ENCODE measurements at regions not wholly inside any gene's neighbourhood (a gene's known extent, or its start where the extent isn't known, plus 50 kb on each side); places are given as distances from the start of the nearest gene placed in this dataset.
"Not testable (repeated sequence)": the region's sequence is repeated elsewhere in the genome, so short reads cannot be mapped to it uniquely, and the experiment has no call there.

- Mint-ChIP-seq H3K27me3 (ENCODE audit: low read depth) (no peaks in the 10 kb centered on the region), H3K4me3 (no peak overlapping the region), H3K36me3 (ENCODE audit: insufficient read depth) (no peaks in the 10 kb centered on the region), H3K4me1 (ENCODE audit: low read depth) (peaks cover 32% of the 10 kb centered on the region), H3K9me3 (peaks cover 8% of the 10 kb centered on the region)
- no peak for DNase-seq
- ATAC-seq = no peak
Measured at GRCh38 chr2:234352270-234352669, 144.6 kb downstream of the ARL4C start.

GRCh38 chr2:234351866-234352265 lies 145.0 kb downstream of the ARL4C start:
- ATAC-seq = not testable (repeated sequence)

GRCh38 chr2:234348081-234348480 lies 148.8 kb downstream of the ARL4C start:
- Mint-ChIP-seq H3K27me3 (ENCODE audit: low read depth) (no peaks in the 10 kb centered on the region), H3K9me3 (peaks cover 7% of the 10 kb centered on the region), H3K4me1 (ENCODE audit: low read depth) (peaks cover 33% of the 10 kb centered on the region), H3K36me3 (ENCODE audit: insufficient read depth) (no peaks in the 10 kb centered on the region), H3K4me3 (no peak overlapping the region)
- ATAC-seq = no peak
- no peak for DNase-seq

More at GRCh38 chr2:234351866-234352265, 145.0 kb downstream of the ARL4C start:
- H3K36me3 Mint-ChIP-seq (ENCODE audit: insufficient read depth); H3K27me3 Mint-ChIP-seq (ENCODE audit: low read depth); H3K4me3 Mint-ChIP-seq; H3K9me3 Mint-ChIP-seq; DNase-seq: not testable (repeated sequence)
- peaks cover 36% of the 10 kb centered on the region for H3K4me1 Mint-ChIP-seq (ENCODE audit: low read depth)

GRCh38 chr2:234345921-234346320 lies 151.0 kb downstream of the ARL4C start:
- ATAC-seq = no peak
- Mint-ChIP-seq H3K4me3 (no peak overlapping the region), H3K4me1 (ENCODE audit: low read depth) (peaks cover 33% of the 10 kb centered on the region), H3K27me3 (ENCODE audit: low read depth) (no peaks in the 10 kb centered on the region), H3K36me3 (ENCODE audit: insufficient read depth) (no peaks in the 10 kb centered on the region), H3K9me3 (peaks cover 3% of the 10 kb centered on the region)
- DNase-seq = no peak

- ATAC-seq (no peak), DNase-seq (no peak)
- no peaks in the 10 kb centered on the region for H3K36me3 Mint-ChIP-seq (ENCODE audit: insufficient read depth)
- H3K9me3 Mint-ChIP-seq = peaks cover 11% of the 10 kb centered on the region
- peaks cover 33% of the 10 kb centered on the region for H3K4me1 Mint-ChIP-seq (ENCODE audit: low read depth)
- no peaks in the 10 kb centered on the region for H3K27me3 Mint-ChIP-seq (ENCODE audit: low read depth)
- no peak overlapping the region for H3K4me3 Mint-ChIP-seq
Measured at GRCh38 chr2:234344012-234344411, 152.9 kb downstream of the ARL4C start.

GRCh38 chr2:234343372-234343771 lies 153.5 kb downstream of the ARL4C start:
- DNase-seq (no peak), ATAC-seq (no peak)
- Mint-ChIP-seq H3K36me3 (ENCODE audit: insufficient read depth) (no peaks in the 10 kb centered on the region), H3K27me3 (ENCODE audit: low read depth) (no peaks in the 10 kb centered on the region), H3K4me1 (ENCODE audit: low read depth) (peaks cover 29% of the 10 kb centered on the region), H3K9me3 (peaks cover 14% of the 10 kb centered on the region), H3K4me3 (no peak overlapping the region)

GRCh38 chr2:234341306-234341985 lies 155.4 kb downstream of the ARL4C start:
- H3K27me3 Mint-ChIP-seq (ENCODE audit: low read depth) = no peaks in the 10 kb centered on the region
- H3K4me3 Mint-ChIP-seq = no peak overlapping the region
- DNase-seq = no peak
- peaks cover 14% of the 10 kb centered on the region for H3K9me3 Mint-ChIP-seq
- ATAC-seq = no peak
- H3K4me1 Mint-ChIP-seq (ENCODE audit: low read depth) = peaks cover 13% of the 10 kb centered on the region
- no peaks in the 10 kb centered on the region for H3K36me3 Mint-ChIP-seq (ENCODE audit: insufficient read depth)

- Mint-ChIP-seq H3K9me3 (peaks cover 14% of the 10 kb centered on the region), H3K27me3 (ENCODE audit: low read depth) (no peaks in the 10 kb centered on the region), H3K4me1 (ENCODE audit: low read depth) (peaks cover 16% of the 10 kb centered on the region), H3K4me3 (no peak overlapping the region), H3K36me3 (ENCODE audit: insufficient read depth) (no peaks in the 10 kb centered on the region)
- ATAC-seq = no peak
- no peak for DNase-seq
Measured at GRCh38 chr2:234339501-234339900, 157.4 kb downstream of the ARL4C start.

- peaks cover 14% of the 10 kb centered on the region for H3K9me3 Mint-ChIP-seq
- no peaks in the 10 kb centered on the region for H3K36me3 Mint-ChIP-seq (ENCODE audit: insufficient read depth)
- H3K4me1 Mint-ChIP-seq (ENCODE audit: low read depth) = peaks cover 13% of the 10 kb centered on the region
- DNase-seq = no peak
- H3K4me3 Mint-ChIP-seq = no peak overlapping the region
- no peaks in the 10 kb centered on the region for H3K27me3 Mint-ChIP-seq (ENCODE audit: low read depth)
- no peak for ATAC-seq
Measured at GRCh38 chr2:234339011-234339410, 157.9 kb downstream of the ARL4C start.

- peaks cover 11% of the 10 kb centered on the region for H3K9me3 Mint-ChIP-seq
- peak overlapping the region; percentile 49 for H3K4me3 Mint-ChIP-seq
- no peaks in the 10 kb centered on the region for H3K36me3 Mint-ChIP-seq (ENCODE audit: insufficient read depth)
- H3K27me3 Mint-ChIP-seq (ENCODE audit: low read depth) = no peaks in the 10 kb centered on the region
- peak; percentile 80 to 81 for ATAC-seq
- peak; percentile 25 for DNase-seq
- peaks cover 25% of the 10 kb centered on the region for H3K4me1 Mint-ChIP-seq (ENCODE audit: low read depth)
Measured at GRCh38 chr2:234335661-234336228, 161.1 kb downstream of the ARL4C start.

- H3K4me3 Mint-ChIP-seq = no peak overlapping the region
- peaks cover 11% of the 10 kb centered on the region for H3K9me3 Mint-ChIP-seq
- no peaks in the 10 kb centered on the region for H3K36me3 Mint-ChIP-seq (ENCODE audit: insufficient read depth)
- no peak for ATAC-seq
- no peaks in the 10 kb centered on the region for H3K27me3 Mint-ChIP-seq (ENCODE audit: low read depth)
- no peak for DNase-seq
- H3K4me1 Mint-ChIP-seq (ENCODE audit: low read depth) = peaks cover 25% of the 10 kb centered on the region
Measured at GRCh38 chr2:234334756-234335155, 162.1 kb downstream of the ARL4C start.

- peaks cover 5% of the 10 kb centered on the region for H3K9me3 Mint-ChIP-seq
- no peak overlapping the region for H3K4me3 Mint-ChIP-seq
- H3K36me3 Mint-ChIP-seq (ENCODE audit: insufficient read depth) = no peaks in the 10 kb centered on the region
- ATAC-seq = no peak
- DNase-seq = no peak
- peaks cover 25% of the 10 kb centered on the region for H3K4me1 Mint-ChIP-seq (ENCODE audit: low read depth)
- no peaks in the 10 kb centered on the region for H3K27me3 Mint-ChIP-seq (ENCODE audit: low read depth)
Measured at GRCh38 chr2:234334151-234334550, 162.7 kb downstream of the ARL4C start.

- no peak overlapping the region for H3K4me3 Mint-ChIP-seq
- peaks cover 25% of the 10 kb centered on the region for H3K4me1 Mint-ChIP-seq (ENCODE audit: low read depth)
- DNase-seq (no peak), ATAC-seq (no peak)
- H3K9me3 Mint-ChIP-seq = no peaks in the 10 kb centered on the region
- H3K36me3 Mint-ChIP-seq (ENCODE audit: insufficient read depth) = no peaks in the 10 kb centered on the region
- H3K27me3 Mint-ChIP-seq (ENCODE audit: low read depth) = no peaks in the 10 kb centered on the region
Measured at GRCh38 chr2:234333168-234334130, 163.4 kb downstream of the ARL4C start.

GRCh38 chr2:234331966-234332365 lies 164.9 kb downstream of the ARL4C start:
- DNase-seq (no peak), ATAC-seq (no peak)
- Mint-ChIP-seq H3K4me3 (no peak overlapping the region), H3K9me3 (no peaks in the 10 kb centered on the region), H3K27me3 (ENCODE audit: low read depth) (no peaks in the 10 kb centered on the region), H3K36me3 (ENCODE audit: insufficient read depth) (no peaks in the 10 kb centered on the region), H3K4me1 (ENCODE audit: low read depth) (peaks cover 31% of the 10 kb centered on the region)

Data from activated T-cell treated with anti-CD3 and anti-CD28 coated beads, Interleukin-2, amount 50 U/mL, for 4 hours (primary cell).